AG04450 (cell line): ENCODE measurements at regions not wholly inside any gene's neighbourhood (a gene's known extent, or its start where the extent isn't known, plus 50 kb on each side); places are given as distances from the start of the nearest gene placed in this dataset.

Experiments
- CTCF ChIA-PET: fragments of 300-600, 350-600 bp; formaldehyde crosslinking; extraction: SDS; loops from one replicate; lab custom pipeline; 2022; ENCODE audit warnings: antibody characterized with exemption, inconsistent platforms; lab: Charles Lee
- POLR2A ChIA-PET: fragments of 350-600 bp; formaldehyde crosslinking; extraction: SDS; loops from one replicate; lab custom pipeline; 2021; ENCODE audit warnings: antibody characterized with exemption, inconsistent platforms; lab: Yijun Ruan, JAX
- DNase-seq: peaks from one replicate; pipeline ENCODE4 v3.0.0-alpha.2; 2011; ENCODE audit warnings: low read depth, low spot score
- H3K27ac ChIP-seq: one replicate; pipeline ENCODE4 v1.5.1; 2012; ENCODE audit warnings: low read depth, low read length, control low read depth
- H3K27me3 ChIP-seq: one replicate; pipeline ENCODE4 v1.6.0; 2012; ENCODE audit warnings: low read length; ENCODE audit not compliant: control insufficient read depth, insufficient read depth
- H3K4me3 ChIP-seq: 2 replicates; pipeline ENCODE4 v1.5.1; 2011; ENCODE audit warnings: mild to moderate bottlenecking, low read depth, low read length, control low read depth
- H3K9me3 ChIP-seq: 2 replicates; pipeline ENCODE4 v1.5.1; 2012; ENCODE audit warnings: low read length; ENCODE audit not compliant: control insufficient read depth, insufficient read depth
- TF ChIP-seq, protein P1 (sequence below): IDR thresholded peaks from 2 replicates; pipeline ENCODE4 v1.5.1; 2011; ENCODE audit warnings: low read depth, low read length, control low read depth, inconsistent platforms

DNA sequence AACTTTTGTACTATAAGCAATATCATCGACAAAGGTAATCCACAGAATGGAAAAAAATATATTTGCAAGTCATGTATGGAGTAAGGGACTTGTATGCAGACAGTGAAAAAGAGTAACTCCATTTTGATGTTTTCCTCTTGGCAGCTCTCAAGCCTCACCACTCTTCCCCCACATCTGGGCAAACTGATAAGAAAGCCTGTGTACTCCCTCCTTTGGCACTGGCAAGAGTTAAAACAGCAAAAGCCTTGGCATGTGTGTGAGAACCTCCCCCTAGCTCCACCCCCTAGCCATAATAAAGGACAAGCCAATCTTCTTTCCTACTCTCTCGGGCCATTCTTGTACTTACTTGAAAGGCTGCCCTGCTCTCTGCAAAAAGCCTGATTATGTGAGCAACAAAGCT, 335.2 kb downstream of the LRATD1 start:
- DNase-seq: no peak
- Histone ChIP-seq H3K9me3 (no peaks in the 10 kb centered on the region), H3K27ac (no peak overlapping the region), H3K27me3 (no peaks in the 10 kb centered on the region), H3K4me3 (no peak overlapping the region)
- POLR2A ChIA-PET: no interaction called here
- CTCF ChIA-PET: no interaction called here
- TF ChIP-seq, protein P1, sequence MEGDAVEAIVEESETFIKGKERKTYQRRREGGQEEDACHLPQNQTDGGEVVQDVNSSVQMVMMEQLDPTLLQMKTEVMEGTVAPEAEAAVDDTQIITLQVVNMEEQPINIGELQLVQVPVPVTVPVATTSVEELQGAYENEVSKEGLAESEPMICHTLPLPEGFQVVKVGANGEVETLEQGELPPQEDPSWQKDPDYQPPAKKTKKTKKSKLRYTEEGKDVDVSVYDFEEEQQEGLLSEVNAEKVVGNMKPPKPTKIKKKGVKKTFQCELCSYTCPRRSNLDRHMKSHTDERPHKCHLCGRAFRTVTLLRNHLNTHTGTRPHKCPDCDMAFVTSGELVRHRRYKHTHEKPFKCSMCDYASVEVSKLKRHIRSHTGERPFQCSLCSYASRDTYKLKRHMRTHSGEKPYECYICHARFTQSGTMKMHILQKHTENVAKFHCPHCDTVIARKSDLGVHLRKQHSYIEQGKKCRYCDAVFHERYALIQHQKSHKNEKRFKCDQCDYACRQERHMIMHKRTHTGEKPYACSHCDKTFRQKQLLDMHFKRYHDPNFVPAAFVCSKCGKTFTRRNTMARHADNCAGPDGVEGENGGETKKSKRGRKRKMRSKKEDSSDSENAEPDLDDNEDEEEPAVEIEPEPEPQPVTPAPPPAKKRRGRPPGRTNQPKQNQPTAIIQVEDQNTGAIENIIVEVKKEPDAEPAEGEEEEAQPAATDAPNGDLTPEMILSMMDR: no peak

DNA sequence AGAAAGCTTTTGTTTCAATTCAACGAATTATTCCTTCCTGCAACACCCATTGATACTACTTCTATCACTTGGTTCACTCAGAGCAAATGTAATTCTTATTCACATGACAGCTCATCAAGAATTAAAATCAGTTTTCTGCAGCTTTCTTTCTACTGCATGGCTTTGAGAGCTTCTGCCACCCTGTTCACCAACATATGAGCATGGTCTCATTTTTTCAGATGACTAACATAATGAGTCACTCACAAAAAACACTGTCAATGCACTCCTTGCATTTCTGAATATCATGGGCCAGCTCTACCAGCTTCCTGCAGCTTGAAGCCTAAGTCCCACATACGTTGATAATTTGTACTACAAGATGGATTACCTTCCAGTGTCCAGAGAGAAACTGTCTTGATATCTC, 342.9 kb downstream of the LRATD1 start:
- Histone ChIP-seq H3K27me3 (no peaks in the 10 kb centered on the region), H3K9me3 (no peaks in the 10 kb centered on the region), H3K4me3 (no peak overlapping the region), H3K27ac (no peak overlapping the region)
- TF ChIP-seq, protein P1: no peak
- CTCF ChIA-PET: no interaction called here
- no peak for DNase-seq
- POLR2A ChIA-PET: no interaction called here

DNA sequence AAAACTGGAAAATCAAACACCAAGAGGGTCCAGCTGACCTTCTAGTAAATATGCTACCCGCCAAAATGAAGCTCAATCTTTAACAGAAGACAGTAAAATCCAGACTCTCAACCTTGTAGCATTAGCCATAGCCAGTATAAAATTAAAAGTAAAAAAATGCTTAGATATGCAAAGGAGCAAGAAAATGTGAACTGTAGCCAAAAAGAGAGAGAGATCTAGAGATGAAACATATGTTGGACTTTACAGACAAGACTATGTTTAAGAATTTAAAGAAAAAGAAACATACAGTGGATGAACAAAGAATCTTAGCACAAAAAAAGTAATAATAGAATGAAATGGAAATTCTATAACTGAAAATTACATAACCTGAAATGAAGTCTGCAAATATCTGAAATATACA, 344.5 kb downstream of the LRATD1 start:
- Histone ChIP-seq H3K27ac (no peak overlapping the region), H3K4me3 (no peak overlapping the region), H3K27me3 (no peaks in the 10 kb centered on the region), H3K9me3 (no peaks in the 10 kb centered on the region)
- TF ChIP-seq, protein P1: no peak
- CTCF ChIA-PET: no interaction called here
- POLR2A ChIA-PET: no interaction called here
- DNase-seq: no peak

DNA sequence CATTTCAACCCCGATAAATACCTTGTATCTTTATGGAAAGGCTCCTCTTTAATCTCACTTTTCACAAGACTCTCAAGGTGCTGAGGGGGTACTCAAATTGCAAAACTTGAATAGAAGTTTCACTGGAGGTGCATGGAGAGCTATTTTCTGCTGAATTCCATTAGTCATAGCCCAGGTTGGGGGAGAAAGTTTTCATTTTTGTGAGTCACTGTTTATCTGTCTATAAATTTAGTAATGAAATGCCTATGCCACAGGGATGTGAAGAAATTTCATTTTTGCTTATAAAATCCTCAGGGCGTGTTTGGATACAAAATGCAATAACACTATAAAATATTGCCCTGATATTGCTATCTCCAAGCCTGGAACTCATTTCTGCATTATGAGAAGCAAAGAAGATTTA, 346.3 kb downstream of the LRATD1 start:
- Histone ChIP-seq H3K4me3 (no peak overlapping the region), H3K27me3 (no peaks in the 10 kb centered on the region), H3K9me3 (no peaks in the 10 kb centered on the region), H3K27ac (no peak overlapping the region)
- ChIA-PET POLR2A (no interaction called here), CTCF (interaction anchor here (0.5 to 0.6 kb wide), 2 partner anchors 148 to 424 kb away, joined by 3 read pairs; no protein-coding TSS in a partner anchor)
- TF ChIP-seq, protein P1: no peak
- DNase-seq: no peak

DNA sequence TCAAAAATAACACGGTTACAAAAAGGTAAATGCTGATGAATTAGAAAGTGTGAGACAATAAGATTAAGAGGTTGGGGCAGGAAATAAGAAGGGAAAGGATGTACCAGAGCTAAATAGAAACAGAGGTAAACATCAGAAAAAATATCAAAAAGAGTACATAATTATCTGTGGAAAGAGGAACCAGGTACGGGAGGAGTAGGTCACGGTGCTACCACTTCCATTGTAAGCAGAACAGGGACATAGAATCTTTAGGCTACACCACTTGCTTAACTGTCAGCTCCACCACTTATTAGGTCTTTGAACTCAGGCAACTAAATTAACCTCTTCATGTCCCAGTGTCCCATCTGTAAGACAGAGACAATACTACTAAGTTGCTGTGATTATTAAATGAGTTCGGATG, 350.3 kb downstream of the LRATD1 start:
- TF ChIP-seq, protein P1: no peak
- ChIA-PET CTCF (no interaction called here), POLR2A (no interaction called here)
- no peak for DNase-seq
- no peak overlapping the region for H3K4me3 ChIP-seq
- no peaks in the 10 kb centered on the region for H3K27me3 ChIP-seq
- no peaks in the 10 kb centered on the region for H3K9me3 ChIP-seq
- no peak overlapping the region for H3K27ac ChIP-seq
